ENCODE measurements at regions not wholly inside any gene's neighbourhood (a gene's known extent, or its start where the extent isn't known, plus 50 kb on each side); places are given as distances from the start of the nearest gene placed in this dataset.
"Not testable (repeated sequence)": the region's sequence is repeated elsewhere in the genome, so short reads cannot be mapped to it uniquely, and the experiment has no call there.

GRCh38 chr4:1520795-1521576 lies 114.7 kb upstream of the NKX1-1 start:
- CTCF ChIA-PET (ENCODE audit: low intra/inter-chr PET ratio); H3K9me3 ChIP-seq (replicated peaks; ENCODE audit: control insufficient read depth, insufficient read depth, low read depth, low read length); BruUV-seq (replicated peaks); H3K9me1 ChIP-seq (ENCODE audit: control insufficient read depth, insufficient read depth, low read length); H3K36me3 ChIP-seq (ENCODE audit: control insufficient read depth, insufficient read depth, low read length); H4K20me1 ChIP-seq (replicated peaks; ENCODE audit: control insufficient read depth, insufficient read depth, low read length); in situ Hi-C loops (cut with MboI); H3K79me2 ChIP-seq (ENCODE audit: control insufficient read depth, insufficient read depth, low read length); H3K4me2 ChIP-seq (ENCODE audit: insufficient read depth, low read length): not testable (repeated sequence)
- peak; percentile 80 to 89 (median 84) for DNase-seq (ENCODE audit: extremely low read depth in 1 of 4, low spot score in 3 of 4)
- WGBS (ENCODE audit: insufficient coverage, low coverage, missing lambda C conversion rate): under 1% methylated on average over 20 of the region's 79 CpGs
- POLR2A ChIA-PET: interaction anchor here (0.7 to 1.4 kb wide), 4 partner anchors 8 to 53 kb away, joined by 3 to 4 read pairs (median 3); no protein-coding TSS in a partner anchor
- H3K27ac ChIP-seq (ENCODE audit: extremely low read depth, low read depth, low read length): peak overlapping the region; percentile 62
- FAIRE-seq: peak; percentile 68
- peak overlapping the region; percentile 37 for H3K4me3 ChIP-seq
- intact Hi-C loops (cut with micrococcal nuclease): loop anchor here (1.0 kb wide), 1 partner anchor 111 kb away; no protein-coding TSS in a partner anchor
- peak overlapping the region; percentile 73 for H2AFZ ChIP-seq (ENCODE audit: low read depth, low read length)
- H3K4me1 ChIP-seq (replicated peaks in 1 of 2; ENCODE audit: control insufficient read depth in 2 of 2, insufficient read depth in 2 of 2, low read length in 2 of 2): peaks cover 4 to 48% of the 10 kb centered on the region in 2 experiments
- peaks cover 33 to 67% of the 10 kb centered on the region in 2 experiments; a peak in 4 of 5 replicates for H3K27me3 ChIP-seq (ENCODE audit: control insufficient read depth in 2 of 2, insufficient read depth in 2 of 2, low read length in 2 of 2)
- H3K9ac ChIP-seq (ENCODE audit: insufficient read depth in 1 of 2, low read depth in 2 of 2, low read length in 2 of 2): peak overlapping the region; percentile 47 to 88
- peak; percentile 95 for ATAC-seq
- TF ChIP-seq MNT (conservative IDR thresholded peaks at IDR 0.05) (peak; percentile 75 to 83), SMARCA4 (IDR thresholded peaks at IDR 0.05) (0 out of 2 replicates have a peak, but pooled peaks have one; percentile 41), PHF21A (IDR thresholded peaks at IDR 0.05; ENCODE audit: borderline replicate concordance, low read depth) (0 out of 2 replicates have a peak, but pooled peaks have one; percentile 42), RB1 (IDR thresholded peaks at IDR 0.05; ENCODE audit: low read depth) (peak; percentile 71; the same call in 1 of the 2 replicates), ARID1B (IDR thresholded peaks at IDR 0.05) (peak; percentile 9; the same call in 1 of the 2 replicates), CBFA2T3 (IDR thresholded peaks at IDR 0.05) (peak; percentile 58), CREB3L1 (IDR thresholded peaks at IDR 0.05; ENCODE audit: borderline replicate concordance, low read depth) (peak; percentile 24; the same call in 1 of the 2 replicates), TFAP4 (CRISPR knock-in tag; IDR thresholded peaks at IDR 0.05; ENCODE audit: borderline replicate concordance) (peak; percentile 88; the same call in 1 of the 2 replicates), LEF1 (IDR thresholded peaks at IDR 0.05) (peak; percentile 47; the same call in 1 of the 2 replicates), MAX (CRISPR knock-in tag; IDR thresholded peaks at IDR 0.05) (peak; percentile 85), KDM2B (CRISPR knock-in tag; IDR thresholded peaks at IDR 0.05) (0 out of 2 replicates have a peak, but pooled peaks have one; percentile 22), TCF7 (IDR thresholded peaks at IDR 0.05; ENCODE audit: borderline replicate concordance) (peak; percentile 62; the same call in 1 of the 2 replicates), EP400 (IDR thresholded peaks at IDR 0.05) (peak; percentile 75), HES1 (IDR thresholded peaks at IDR 0.05; ENCODE audit: low read depth) (peak; percentile 33; the same call in 1 of the 2 replicates), FOXM1 (IDR thresholded peaks at IDR 0.05; ENCODE audit: low read depth) (peak; percentile 94), FOXM1 (CRISPR knock-in tag; IDR thresholded peaks at IDR 0.05; ENCODE audit: low read depth) (peak; percentile 57; the same call in 1 of the 2 replicates), EGR1 (conservative IDR thresholded peaks at IDR 0.05) (peak; percentile 91)

Data from K562 (cell line).